ENCODE measurements at regions not wholly inside any gene's neighbourhood (a gene's known extent, or its start where the extent isn't known, plus 50 kb on each side); places are given as distances from the start of the nearest gene placed in this dataset.

- TF ChIP-seq STAT1 (conservative IDR thresholded peaks at IDR 0.05) (no peak), MEF2B (IDR thresholded peaks at IDR 0.05; ENCODE audit: partially characterized antibody, poor library complexity, severe bottlenecking) (no peak), TCF12 (IDR thresholded peaks at IDR 0.05; ENCODE audit: low read depth, low read length) (no peak), MXI1 (IDR thresholded peaks at IDR 0.05; ENCODE audit: low read depth, low read length) (no peak), TCF3 (IDR thresholded peaks at IDR 0.05; ENCODE audit: borderline replicate concordance, insufficient read depth, low read depth, low read length) (no peak), SUPT20H (IDR thresholded peaks at IDR 0.05; ENCODE audit: borderline replicate concordance, control insufficient read depth, low read depth, low read length) (no peak), ETV6 (conservative IDR thresholded peaks at IDR 0.05 in 1 of 2, IDR thresholded peaks at IDR 0.05 in 1 of 2; ENCODE audit: borderline replicate concordance in 1 of 2, low read depth in 1 of 2) (no peak), HDGF (IDR thresholded peaks at IDR 0.05) (no peak), E4F1 (IDR thresholded peaks at IDR 0.05; ENCODE audit: borderline replicate concordance, partially characterized antibody) (no peak), LARP7 (IDR thresholded peaks at IDR 0.05) (no peak), RB1 (IDR thresholded peaks at IDR 0.05; ENCODE audit: borderline replicate concordance) (no peak), WRNIP1 (IDR thresholded peaks at IDR 0.05; ENCODE audit: borderline replicate concordance, low read depth, low read length) (no peak)
- TF ChIP-seq, protein P1, sequence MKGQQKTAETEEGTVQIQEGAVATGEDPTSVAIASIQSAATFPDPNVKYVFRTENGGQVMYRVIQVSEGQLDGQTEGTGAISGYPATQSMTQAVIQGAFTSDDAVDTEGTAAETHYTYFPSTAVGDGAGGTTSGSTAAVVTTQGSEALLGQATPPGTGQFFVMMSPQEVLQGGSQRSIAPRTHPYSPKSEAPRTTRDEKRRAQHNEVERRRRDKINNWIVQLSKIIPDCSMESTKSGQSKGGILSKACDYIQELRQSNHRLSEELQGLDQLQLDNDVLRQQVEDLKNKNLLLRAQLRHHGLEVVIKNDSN (IDR thresholded peaks at IDR 0.05; ENCODE audit: borderline replicate concordance, extremely low read length, insufficient read depth, low read depth, low read length), result no peak
Measured at GRCh38 chr18:39846265-39846664, 2108.8 kb upstream of the PIK3C3 start (continued).

All from GM12878 (cell line).